Mesendoderm (in vitro differentiated cells): ENCODE measurements at regions not wholly inside any gene's neighbourhood (a gene's known extent, or its start where the extent isn't known, plus 50 kb on each side); places are given as distances from the start of the nearest gene placed in this dataset.
"Not testable (repeated sequence)": the region's sequence is repeated elsewhere in the genome, so short reads cannot be mapped to it uniquely, and the experiment has no call there.

Experiments
- DNase-seq: peaks from one replicate; pipeline ENCODE4 v3.0.0; 2013
- H2AK5ac ChIP-seq: 2 replicates; pipeline ENCODE4 v1.6.1; 2013; ENCODE audit warnings: low read length, inconsistent platforms
- H2BK120ac ChIP-seq: 2 replicates; pipeline ENCODE4 v1.6.1; 2013; ENCODE audit warnings: low read depth, mild to moderate bottlenecking, low read length, moderate library complexity, mixed read lengths
- H2BK15ac ChIP-seq: replicated peaks from 2 replicates; pipeline ENCODE4 v1.6.1; 2013; ENCODE audit warnings: low read depth, mild to moderate bottlenecking, moderate library complexity
- H2BK5ac ChIP-seq: 2 replicates; pipeline ENCODE4 v1.6.1; 2013; ENCODE audit warnings: low read length, inconsistent platforms
- H3K18ac ChIP-seq: 2 replicates; pipeline ENCODE4 v1.6.1; 2013; ENCODE audit warnings: mild to moderate bottlenecking, low read length, mixed read lengths
- H3K23ac ChIP-seq: one replicate; pipeline ENCODE4 v1.6.1; 2013; ENCODE audit warnings: low read length
- H3K27ac ChIP-seq: 2 replicates; pipeline ENCODE4 v1.5.1; 2013; ENCODE audit warnings: low read depth, mild to moderate bottlenecking, inconsistent platforms, low read length, moderate library complexity
- H3K27me3 ChIP-seq: 2 replicates; pipeline ENCODE4 v1.6.1; 2013; ENCODE audit warnings: low read length, control low read depth, mild to moderate bottlenecking, inconsistent platforms; ENCODE audit not compliant: insufficient read depth, poor library complexity
- H3K36me3 ChIP-seq: 2 replicates; pipeline ENCODE4 v1.6.1; 2013; ENCODE audit warnings: low read length, inconsistent platforms; ENCODE audit not compliant: control insufficient read depth, insufficient read depth
- H3K4ac ChIP-seq: one replicate; pipeline ENCODE4 v1.6.1; 2013; ENCODE audit warnings: low read depth, mild to moderate bottlenecking, low read length, moderate library complexity
- H3K4me1 ChIP-seq: 2 replicates; pipeline ENCODE4 v1.6.1; 2013; ENCODE audit warnings: low read depth, low read length, inconsistent platforms; ENCODE audit not compliant: control insufficient read depth
- H3K4me2 ChIP-seq: 2 replicates; pipeline ENCODE4 v1.6.1; 2013; ENCODE audit warnings: low read length
- H3K4me3 ChIP-seq: 2 replicates; pipeline ENCODE4 v1.5.1; 2013; ENCODE audit warnings: mild to moderate bottlenecking, low read length
- H3K56ac ChIP-seq: one replicate; pipeline ENCODE4 v1.6.1; 2013; ENCODE audit warnings: low read length
- H3K79me1 ChIP-seq: 2 replicates; pipeline ENCODE4 v1.6.1; 2013; ENCODE audit warnings: low read length, inconsistent platforms
- H3K79me2 ChIP-seq: 2 replicates; pipeline ENCODE4 v1.6.1; 2013; ENCODE audit warnings: mild to moderate bottlenecking, low read length; ENCODE audit not compliant: control insufficient read depth, insufficient read depth
- H3K9ac ChIP-seq: 2 replicates; pipeline ENCODE4 v1.6.1; 2013; ENCODE audit warnings: low read length, inconsistent platforms
- H4K5ac ChIP-seq: one replicate; pipeline ENCODE4 v1.6.1; 2013; ENCODE audit warnings: low read length
- H4K8ac ChIP-seq: one replicate; pipeline ENCODE4 v1.6.1; 2013; ENCODE audit warnings: low read depth, mild to moderate bottlenecking, control low read depth, low read length, moderate library complexity
- WGBS: extraction: QIAGEN DNeasy Blood & Tissue Kit; methylation state at CpG from one replicate; pipeline ENCODE4 v1.1.7; 2013; ENCODE audit warnings: low lambda C conversion rate, missing lambda C conversion rate; ENCODE audit not compliant: insufficient coverage; ENCODE audit errors: extremely low coverage; 5-methylcytosine and 5-hydroxymethylcytosine counted together

DNA sequence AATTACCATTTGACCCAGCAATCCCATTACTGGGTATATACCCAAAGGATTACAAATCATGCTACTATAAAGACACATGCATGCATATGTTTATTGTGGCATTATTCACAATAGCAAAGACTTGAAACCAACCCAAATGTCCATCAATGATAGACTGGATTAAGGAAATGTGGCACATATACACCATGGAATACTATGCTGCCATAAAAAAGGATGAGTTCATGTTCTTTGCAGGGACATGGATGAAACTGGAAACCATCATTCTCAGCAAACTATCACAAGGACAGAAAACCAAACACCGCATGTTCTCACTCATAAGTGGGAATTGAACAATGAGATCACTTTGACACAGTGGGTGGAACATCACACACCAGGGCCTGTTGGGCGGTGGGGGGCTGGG lies 83.9 kb upstream of the MAP3K1 start:
- not testable (repeated sequence) for H3K4ac ChIP-seq, H3K23ac ChIP-seq, H3K4me3 ChIP-seq, H3K4me1 ChIP-seq, H3K18ac ChIP-seq, DNase-seq, H2BK120ac ChIP-seq, H3K79me1 ChIP-seq, H4K5ac ChIP-seq, H2BK15ac ChIP-seq, H4K8ac ChIP-seq, H3K79me2 ChIP-seq, H2AK5ac ChIP-seq, H2BK5ac ChIP-seq, H3K27me3 ChIP-seq, H3K36me3 ChIP-seq, H3K4me2 ChIP-seq, H3K27ac ChIP-seq, H3K9ac ChIP-seq, H3K56ac ChIP-seq
- no CpG with 5 or more reads among the region's 2 CpGs for WGBS

DNA sequence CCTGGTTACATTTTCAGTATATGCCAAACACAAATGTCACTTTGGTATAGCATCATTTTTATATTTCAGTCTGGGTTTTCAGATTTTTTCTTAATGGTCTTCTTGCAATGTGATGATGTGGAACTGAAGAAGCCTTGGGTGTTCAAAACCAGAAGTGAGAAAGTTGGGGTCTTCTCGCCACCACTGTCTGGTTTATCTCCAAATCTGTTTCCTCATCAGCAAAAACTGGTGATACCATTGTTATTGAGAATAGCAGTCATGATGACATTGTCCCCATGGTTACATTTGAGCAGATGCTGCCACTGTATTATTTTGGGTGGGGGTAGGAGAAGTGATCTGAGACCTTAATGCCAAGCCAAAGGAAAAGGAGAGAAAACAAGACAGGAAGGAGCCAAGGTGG lies 85.9 kb upstream of the MAP3K1 start:
- H3K36me3 ChIP-seq: no peaks in the 10 kb centered on the region
- H4K5ac ChIP-seq: no peak overlapping the region
- H3K23ac ChIP-seq: no peak overlapping the region
- no peaks in the 10 kb centered on the region for H3K27me3 ChIP-seq
- no peak overlapping the region for H3K56ac ChIP-seq
- no peak overlapping the region for H2BK5ac ChIP-seq
- no peak overlapping the region for H3K9ac ChIP-seq
- no peak for DNase-seq
- H3K79me1 ChIP-seq: no peaks in the 10 kb centered on the region
- H3K4me2 ChIP-seq: no peak overlapping the region
- WGBS: no CpG with 5 or more reads among the region's 1 CpG
- no peak overlapping the region for H3K27ac ChIP-seq
- no peak overlapping the region for H2BK120ac ChIP-seq
- H3K4me1 ChIP-seq: peaks cover 2% of the 10 kb centered on the region
- H4K8ac ChIP-seq: no peak overlapping the region
- no peak overlapping the region for H3K4me3 ChIP-seq
- no peak overlapping the region for H2BK15ac ChIP-seq
- no peak overlapping the region for H3K18ac ChIP-seq
- no peaks in the 10 kb centered on the region for H3K79me2 ChIP-seq
- no peak overlapping the region for H2AK5ac ChIP-seq
- no peak overlapping the region for H3K4ac ChIP-seq

DNA sequence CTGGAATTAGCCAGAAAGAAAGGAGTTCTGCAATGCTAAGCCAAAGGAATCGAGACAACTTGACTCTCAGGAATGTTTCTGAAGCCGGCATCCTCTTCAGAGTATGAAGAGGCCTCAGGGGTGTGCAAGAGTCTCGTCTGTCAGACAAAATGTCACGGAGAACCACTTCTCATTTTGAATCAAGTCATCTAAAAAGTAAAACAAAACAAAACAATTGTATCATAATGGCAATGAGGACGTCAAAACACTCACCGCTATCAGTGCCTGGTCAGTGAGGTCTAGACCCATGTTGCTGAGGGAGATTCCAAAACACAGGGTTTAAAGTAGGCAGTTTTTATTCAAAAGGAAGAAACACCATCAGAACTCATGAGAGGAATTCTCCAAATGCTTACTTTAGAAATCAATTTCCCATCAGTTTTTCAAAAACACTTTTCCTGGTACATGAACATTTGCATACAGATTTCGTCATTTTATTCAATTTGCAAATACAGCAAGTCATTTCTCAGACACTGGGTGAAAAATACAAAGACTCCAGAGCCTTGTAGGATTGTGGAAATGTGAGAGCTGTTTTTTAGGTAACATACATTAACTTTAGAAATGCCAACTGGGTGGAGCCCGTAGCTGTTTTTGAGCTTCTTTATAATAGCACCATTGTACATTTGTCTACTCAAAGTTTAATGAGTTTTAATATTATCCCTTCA lies 89.5 kb upstream of the MAP3K1 start:
- WGBS: no CpG with 5 or more reads among the region's 8 CpGs
- no peak overlapping the region for H2BK5ac ChIP-seq

DNA sequence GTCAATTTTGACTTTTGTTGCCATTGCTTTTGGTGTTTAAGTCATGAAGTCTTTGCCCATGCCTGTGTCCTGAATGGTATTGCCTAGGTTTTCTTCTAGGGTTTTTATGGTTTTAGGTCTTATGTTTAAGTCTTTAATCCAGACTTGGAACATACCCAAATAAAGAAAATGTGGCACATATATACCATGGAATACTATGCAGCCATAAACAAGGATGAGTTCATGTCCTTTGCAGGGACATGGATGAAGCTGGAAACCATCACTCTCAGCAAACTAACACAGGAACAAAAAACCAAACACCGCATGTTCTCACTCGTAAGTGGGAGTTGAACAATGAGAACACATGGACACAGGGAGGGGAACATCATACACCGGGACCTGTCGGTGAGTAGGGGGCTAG lies 90.5 kb upstream of the MAP3K1 start:
- not testable (repeated sequence) for H4K5ac ChIP-seq, H3K4me2 ChIP-seq, H2BK5ac ChIP-seq, H3K4ac ChIP-seq, H3K79me1 ChIP-seq, H3K23ac ChIP-seq, H3K18ac ChIP-seq, H4K8ac ChIP-seq, DNase-seq, H3K9ac ChIP-seq, H3K79me2 ChIP-seq, H3K36me3 ChIP-seq, H2BK120ac ChIP-seq, H3K56ac ChIP-seq, H3K27me3 ChIP-seq, H2BK15ac ChIP-seq, H3K27ac ChIP-seq, H3K4me1 ChIP-seq, H2AK5ac ChIP-seq, H3K4me3 ChIP-seq
- WGBS: no CpG with 5 or more reads among the region's 4 CpGs

More for the DNA sequence above, 89.5 kb upstream of the MAP3K1 start:
- H3K56ac ChIP-seq: no peak overlapping the region
- H3K36me3 ChIP-seq: no peaks in the 10 kb centered on the region
- no peak overlapping the region for H2AK5ac ChIP-seq
- H3K18ac ChIP-seq: no peak overlapping the region
- H4K8ac ChIP-seq: no peak overlapping the region
- no peak overlapping the region for H2BK120ac ChIP-seq
- no peak overlapping the region for H3K9ac ChIP-seq
- no peak overlapping the region for H3K27ac ChIP-seq
- H3K23ac ChIP-seq: no peak overlapping the region
- H3K4ac ChIP-seq: no peak overlapping the region
- no peak overlapping the region for H3K4me3 ChIP-seq
- no peaks in the 10 kb centered on the region for H3K79me2 ChIP-seq
- no peaks in the 10 kb centered on the region for H3K4me1 ChIP-seq
- no peak overlapping the region for H2BK15ac ChIP-seq
- DNase-seq: no peak
- H4K5ac ChIP-seq: no peak overlapping the region
- H3K79me1 ChIP-seq: no peaks in the 10 kb centered on the region
- no peak overlapping the region for H3K4me2 ChIP-seq
- no peaks in the 10 kb centered on the region for H3K27me3 ChIP-seq

GRCh38 chr5:56722317-56722716 lies 93.0 kb upstream of the MAP3K1 start:
- no peaks in the 10 kb centered on the region for H3K79me2 ChIP-seq
- H2BK120ac ChIP-seq: no peak overlapping the region
- H3K79me1 ChIP-seq: no peaks in the 10 kb centered on the region
- H2BK15ac ChIP-seq: no peak overlapping the region
- no peak overlapping the region for H2BK5ac ChIP-seq
- H2AK5ac ChIP-seq: no peak overlapping the region
- no peaks in the 10 kb centered on the region for H3K27me3 ChIP-seq
- no peak overlapping the region for H3K4me2 ChIP-seq
- H3K27ac ChIP-seq: no peak overlapping the region
- H3K18ac ChIP-seq: no peak overlapping the region
- H3K56ac ChIP-seq: no peak overlapping the region
- H4K8ac ChIP-seq: no peak overlapping the region
- H3K9ac ChIP-seq: no peak overlapping the region
- H3K36me3 ChIP-seq: no peaks in the 10 kb centered on the region
- no peak overlapping the region for H3K23ac ChIP-seq
- DNase-seq: no peak
- WGBS: no CpG with 5 or more reads among the region's 3 CpGs
- no peak overlapping the region for H3K4ac ChIP-seq
- H3K4me1 ChIP-seq: no peaks in the 10 kb centered on the region
- no peak overlapping the region for H3K4me3 ChIP-seq
- no peak overlapping the region for H4K5ac ChIP-seq
